ENCODE measurements at regions not wholly inside any gene's neighbourhood (a gene's known extent, or its start where the extent isn't known, plus 50 kb on each side); places are given as distances from the start of the nearest gene placed in this dataset.

DNA sequence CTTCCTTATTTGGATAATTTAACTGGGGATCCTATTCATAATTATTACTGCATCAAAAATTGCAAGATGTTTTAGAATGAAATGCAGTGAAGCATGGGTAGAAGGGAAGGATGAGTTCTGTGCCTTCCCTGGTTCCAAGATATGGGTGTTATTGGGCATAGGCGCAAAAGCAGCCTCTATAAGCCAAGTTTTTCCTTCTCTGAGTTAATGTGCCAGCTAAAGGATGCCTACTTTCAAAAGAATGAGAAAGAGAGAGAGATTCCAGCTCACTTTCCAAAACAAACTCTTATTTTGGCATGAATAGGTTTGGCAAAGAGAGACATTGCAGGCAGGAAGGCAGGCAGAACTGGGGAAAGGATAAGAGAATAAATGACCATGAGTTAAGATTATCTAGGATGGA is 270.2 kb downstream of the TAFA4 start:
- no peak for TF ChIP-seq ZNF302 (CRISPR knock-in tag; IDR thresholded peaks at IDR 0.05)
- no peak for TF ChIP-seq EHF (CRISPR knock-in tag; IDR thresholded peaks at IDR 0.05)
- no peak for TF ChIP-seq RNF2 (IDR thresholded peaks at IDR 0.05; ENCODE audit: borderline replicate concordance, low read depth)

Measured in A549 (cell line).